Epithelial cell of esophagus (primary cell): ENCODE measurements at regions not wholly inside any gene's neighbourhood (a gene's known extent, or its start where the extent isn't known, plus 50 kb on each side); places are given as distances from the start of the nearest gene placed in this dataset.

ENCODE experiments used
- DNase-seq: peaks from one replicate; pipeline ENCODE4 v3.0.0; 2010; ENCODE audit warnings: low read depth
- H3K4me3 ChIP-seq: 2 replicates; pipeline ENCODE4 v1.5.1; 2011; ENCODE audit warnings: mild to moderate bottlenecking, low read length, control low read depth
- CTCF ChIP-seq: IDR thresholded peaks from 2 replicates; pipeline ENCODE4 v1.5.1; 2011; ENCODE audit warnings: low read depth, mild to moderate bottlenecking, low read length, control low read depth, inconsistent platforms; ENCODE audit not compliant: insufficient read depth; ENCODE audit errors: missing control alignments

GRCh38 chr3:116767726-116768125, 58.1 kb downstream of the TUSC7 start:
- no peak overlapping the region for H3K4me3 ChIP-seq
- TF ChIP-seq CTCF, result no peak
- no peak for DNase-seq

- TF ChIP-seq CTCF, result peak; percentile 98
- no peak overlapping the region for H3K4me3 ChIP-seq
- DNase-seq, result peak; percentile 79
These were observed 61.4 kb downstream of the TUSC7 start for GRCh38 chr3:116770815-116771450.

GRCh38 chr3:116776880-116777785, 67.6 kb downstream of the TUSC7 start:
- TF ChIP-seq CTCF, result no peak
- H3K4me3 ChIP-seq, result no peak overlapping the region
- DNase-seq, result peak; percentile 4

- DNase-seq, result no peak
- no peak for TF ChIP-seq CTCF
- no peak overlapping the region for H3K4me3 ChIP-seq
These were observed 75.6 kb downstream of the TUSC7 start for GRCh38 chr3:116785226-116785625.

- TF ChIP-seq CTCF, result no peak
- no peak overlapping the region for H3K4me3 ChIP-seq
- no peak for DNase-seq
These were observed 93.1 kb downstream of the TUSC7 start for GRCh38 chr3:116802651-116803050.

GRCh38 chr3:116806351-116806750, 96.8 kb downstream of the TUSC7 start:
- H3K4me3 ChIP-seq, result no peak overlapping the region
- no peak for TF ChIP-seq CTCF

More at GRCh38 chr3:116806351-116806750, 96.8 kb downstream of the TUSC7 start:
- DNase-seq, result no peak
